Body of pancreas (tissue), 4 donors: ENCODE measurements at regions not wholly inside any gene's neighbourhood (a gene's known extent, or its start where the extent isn't known, plus 50 kb on each side); places are given as distances from the start of the nearest gene placed in this dataset.

Experiments used
- ATAC-seq: fragments of 150-250 bp; one replicate; pipeline ENCODE4 v1.9.1; 2016
- DNase-seq, 4 donors: peaks; one replicate each; pipeline ENCODE4 v3.0.0-alpha.2; 2019
- H3K27ac ChIP-seq, 4 donors: fragments of 200-600 bp; sonication (generic); 1 replicate in 3 of 4; 2 replicates in 1 of 4; pipeline versions ENCODE4 v1.5.1 to v1.6.1; 2016 to 2019; ENCODE audit warnings: mild to moderate bottlenecking in 1 of 4, mixed read lengths in 1 of 4, moderate library complexity in 1 of 4
- H3K27me3 ChIP-seq, 2 donors: fragments of 200-600 bp; sonication (generic); one replicate each; pipeline ENCODE4 v1.6.0; 2016; ENCODE audit warnings: mild to moderate bottlenecking in 1 of 2
- H3K36me3 ChIP-seq, 2 donors: fragments of 200-600 bp; sonication (generic); replicated peaks in 1 of 2; 2 replicates each; pipeline ENCODE4 v1.5.1; 2016; ENCODE audit warnings: low read depth in 2 of 2; ENCODE audit not compliant: insufficient read depth in 1 of 2
- H3K4me1 ChIP-seq: fragments of 200-600 bp; sonication (generic); one replicate; pipeline ENCODE4 v1.6.0; 2016
- H3K4me3 ChIP-seq, 2 donors: fragments of 200-600 bp; sonication (generic); 1 replicate in 1 of 2; 2 replicates in 1 of 2; pipeline ENCODE4 v1.5.1; 2016 to 2019
- H3K9me3 ChIP-seq, 3 donors: fragments of 200-600 bp; sonication (generic); 1 replicate in 2 of 3; 2 replicates in 1 of 3; pipeline ENCODE4 v1.5.1; 2016
- POLR2A ChIP-seq, 3 donors: fragments of 450-650 bp; IDR thresholded peaks; one replicate each; pipeline ENCODE4 v1.6.1; 2016; ENCODE audit warnings: antibody characterized with exemption in 3 of 3, mild to moderate bottlenecking in 2 of 3
- WGBS, 2 donors: methylation state at CpG; one replicate each; pipeline ENCODE4 v1.1.5; 2017; 5-methylcytosine and 5-hydroxymethylcytosine counted together
- intact Hi-C: fragments of 100-400 bp; cut with DNase I; formaldehyde crosslinking; loops from one replicate; pipeline ENCODE4 v1.15.1; 2023
- TF ChIP-seq, protein P1 (sequence below), 7 experiments: fragments of 450-650 bp in 4 of 7; fragments of 200-600 bp in 3 of 7; sonication (generic) in 3 of 7; IDR thresholded peaks; one replicate each; pipeline ENCODE4 v1.5.1; 2016 to 2019; ENCODE audit warnings: antibody characterized with exemption in 7 of 7

DNA sequence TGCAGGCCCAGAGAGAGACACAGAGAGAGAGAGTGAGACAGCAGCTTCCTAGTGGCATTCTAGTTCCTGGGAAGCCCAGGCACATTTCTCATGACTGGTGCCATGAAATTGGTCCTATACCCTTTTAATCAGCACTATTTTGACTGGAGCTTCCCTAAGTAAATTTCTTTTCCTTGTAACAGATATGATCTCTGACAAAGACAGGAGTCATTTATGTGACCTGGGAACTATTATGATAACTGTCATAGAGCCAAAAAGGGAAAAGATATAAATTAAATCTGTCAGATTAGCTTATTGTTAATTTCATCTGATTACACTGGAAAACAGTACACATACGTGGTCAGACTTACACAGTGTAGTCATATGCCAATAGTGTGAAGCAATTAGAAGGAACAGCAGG lies 161.3 kb upstream of the HNRNPA3 start:
- no peak overlapping the region for H3K4me3 ChIP-seq
- intact Hi-C loops: no loop called here
- no peak overlapping the region for H3K27ac ChIP-seq
- no peak for DNase-seq
- no peaks in the 10 kb centered on the region for H3K27me3 ChIP-seq
- TF ChIP-seq, protein P1, sequence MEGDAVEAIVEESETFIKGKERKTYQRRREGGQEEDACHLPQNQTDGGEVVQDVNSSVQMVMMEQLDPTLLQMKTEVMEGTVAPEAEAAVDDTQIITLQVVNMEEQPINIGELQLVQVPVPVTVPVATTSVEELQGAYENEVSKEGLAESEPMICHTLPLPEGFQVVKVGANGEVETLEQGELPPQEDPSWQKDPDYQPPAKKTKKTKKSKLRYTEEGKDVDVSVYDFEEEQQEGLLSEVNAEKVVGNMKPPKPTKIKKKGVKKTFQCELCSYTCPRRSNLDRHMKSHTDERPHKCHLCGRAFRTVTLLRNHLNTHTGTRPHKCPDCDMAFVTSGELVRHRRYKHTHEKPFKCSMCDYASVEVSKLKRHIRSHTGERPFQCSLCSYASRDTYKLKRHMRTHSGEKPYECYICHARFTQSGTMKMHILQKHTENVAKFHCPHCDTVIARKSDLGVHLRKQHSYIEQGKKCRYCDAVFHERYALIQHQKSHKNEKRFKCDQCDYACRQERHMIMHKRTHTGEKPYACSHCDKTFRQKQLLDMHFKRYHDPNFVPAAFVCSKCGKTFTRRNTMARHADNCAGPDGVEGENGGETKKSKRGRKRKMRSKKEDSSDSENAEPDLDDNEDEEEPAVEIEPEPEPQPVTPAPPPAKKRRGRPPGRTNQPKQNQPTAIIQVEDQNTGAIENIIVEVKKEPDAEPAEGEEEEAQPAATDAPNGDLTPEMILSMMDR (IDR thresholded peaks at IDR 0.05): no peak
- TF ChIP-seq POLR2A (IDR thresholded peaks at IDR 0.05): no peak
- ATAC-seq: no peak
- H3K4me1 ChIP-seq: no peaks in the 10 kb centered on the region
- no peaks in the 10 kb centered on the region for H3K9me3 ChIP-seq
- 32 to 33% methylated on average over 1 of the region's 1 CpG for WGBS, 2 donors
- H3K36me3 ChIP-seq: no peaks in the 10 kb centered on the region

DNA sequence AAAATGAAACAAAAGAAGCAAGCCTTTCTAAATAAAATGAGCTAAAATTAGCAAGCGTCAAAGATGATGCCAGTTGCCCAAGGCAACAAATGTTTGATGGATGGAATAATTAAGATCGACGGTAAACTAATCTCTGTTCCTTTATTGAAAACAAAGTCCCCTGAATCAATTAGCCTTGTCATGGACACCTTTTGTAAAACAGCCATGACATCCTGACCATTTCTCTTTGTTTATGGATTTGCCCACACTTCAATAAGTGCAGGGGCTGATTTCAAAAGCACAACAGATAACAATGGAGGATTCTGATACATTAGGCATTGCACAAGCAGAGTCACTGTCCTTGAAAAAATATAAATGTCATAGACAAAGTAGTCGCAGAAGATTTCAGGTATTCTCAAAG lies 160.1 kb upstream of the HNRNPA3 start:
- ATAC-seq: no peak
- H3K27me3 ChIP-seq: no peaks in the 10 kb centered on the region
- no peaks in the 10 kb centered on the region for H3K36me3 ChIP-seq
- 53 to 54% methylated on average over 4 of the region's 4 CpGs for WGBS, 2 donors
- DNase-seq: no peak
- no peak overlapping the region for H3K4me3 ChIP-seq
- intact Hi-C loops: no loop called here
- no peak overlapping the region for H3K27ac ChIP-seq
- H3K9me3 ChIP-seq: no peaks in the 10 kb centered on the region
- H3K4me1 ChIP-seq: no peaks in the 10 kb centered on the region
- TF ChIP-seq, protein P1 (IDR thresholded peaks at IDR 0.05): no peak
- no peak for TF ChIP-seq POLR2A (IDR thresholded peaks at IDR 0.05)

DNA sequence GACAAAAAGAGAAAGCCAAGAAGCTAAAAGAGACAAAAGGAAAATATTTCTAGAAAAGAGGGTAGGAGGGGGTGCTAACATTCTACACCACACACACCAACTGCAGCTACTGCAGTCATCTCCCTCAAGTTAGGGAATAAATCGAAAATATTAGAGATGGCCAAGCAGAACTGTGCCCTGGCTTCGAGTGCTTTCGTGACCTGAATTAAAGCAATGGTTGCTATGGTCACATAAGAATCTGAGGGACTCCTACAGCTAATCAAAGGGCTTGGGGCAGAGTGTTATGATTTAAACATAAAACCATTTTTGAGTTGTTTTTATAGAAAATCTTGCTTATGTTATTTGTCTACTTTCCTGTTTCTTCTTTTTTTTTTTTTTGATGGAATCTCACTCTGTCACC lies 159.6 kb upstream of the HNRNPA3 start:
- 41 to 51% methylated on average over 3 of the region's 3 CpGs for WGBS, 2 donors
- Histone ChIP-seq H3K4me3 (no peak overlapping the region), H3K4me1 (no peaks in the 10 kb centered on the region), H3K27ac (no peak overlapping the region), H3K36me3 (no peaks in the 10 kb centered on the region), H3K9me3 (no peaks in the 10 kb centered on the region), H3K27me3 (no peaks in the 10 kb centered on the region)
- ATAC-seq: no peak
- TF ChIP-seq POLR2A (IDR thresholded peaks at IDR 0.05): no peak
- TF ChIP-seq, protein P1 (IDR thresholded peaks at IDR 0.05): no peak
- intact Hi-C loops: no loop called here
- no peak for DNase-seq

DNA sequence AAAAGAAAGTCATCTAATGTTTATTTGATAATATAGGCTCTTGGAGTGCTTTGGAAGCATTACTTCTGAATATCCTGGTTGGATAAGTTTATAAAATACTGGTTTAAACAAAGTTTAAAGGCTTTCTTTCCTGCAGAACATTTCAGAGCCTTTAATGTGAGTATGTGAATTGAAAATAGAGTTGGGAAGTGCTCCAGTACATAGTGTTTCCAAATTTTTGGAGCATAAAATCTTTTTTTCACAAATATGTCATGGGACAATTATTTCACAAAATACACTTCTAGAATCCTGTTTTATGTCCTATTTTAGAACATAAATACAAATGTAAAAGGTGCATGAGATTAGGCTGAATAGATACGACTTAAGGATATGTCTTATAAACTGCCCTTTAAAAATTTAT lies 158.9 kb upstream of the HNRNPA3 start:
- DNase-seq: no peak
- no peaks in the 10 kb centered on the region for H3K27me3 ChIP-seq
- H3K4me1 ChIP-seq: no peaks in the 10 kb centered on the region
- 26 to 29% methylated on average over 1 of the region's 1 CpG for WGBS, 2 donors
- H3K9me3 ChIP-seq: no peaks in the 10 kb centered on the region
- no peak for ATAC-seq
- H3K36me3 ChIP-seq: no peaks in the 10 kb centered on the region
- no peak for TF ChIP-seq POLR2A (IDR thresholded peaks at IDR 0.05)
- TF ChIP-seq, protein P1 (IDR thresholded peaks at IDR 0.05): no peak
- intact Hi-C loops: no loop called here
- H3K27ac ChIP-seq: no peak overlapping the region
- no peak overlapping the region for H3K4me3 ChIP-seq

DNA sequence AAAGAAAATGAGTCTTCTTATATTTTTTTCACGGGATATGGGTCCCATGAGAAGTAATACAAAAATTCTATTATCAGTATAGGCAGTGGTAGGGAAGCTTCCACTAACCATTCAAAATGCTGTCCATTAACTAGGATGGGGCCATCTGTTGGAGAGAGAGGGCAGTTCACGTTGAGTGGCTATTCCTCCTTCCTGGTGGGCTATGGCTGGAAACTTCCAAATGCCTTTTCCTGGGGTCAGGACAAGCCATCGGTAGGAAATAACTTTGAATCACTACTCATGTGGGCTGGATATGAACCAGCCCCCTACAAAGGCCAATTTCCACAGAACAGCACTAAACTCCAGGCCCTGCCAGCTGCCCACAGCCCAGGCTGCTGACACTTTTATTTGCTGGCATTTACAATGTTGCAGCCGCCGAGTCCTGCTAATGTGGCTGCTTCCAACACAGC lies 156.1 kb upstream of the HNRNPA3 start:
- ATAC-seq: no peak
- Histone ChIP-seq H3K4me3 (no peak overlapping the region), H3K9me3 (no peaks in the 10 kb centered on the region), H3K4me1 (no peaks in the 10 kb centered on the region), H3K36me3 (no peaks in the 10 kb centered on the region), H3K27ac (no peak overlapping the region), H3K27me3 (no peaks in the 10 kb centered on the region)
- WGBS, 2 donors: 70 to 72% methylated on average over 5 of the region's 5 CpGs
- TF ChIP-seq, protein P1 (IDR thresholded peaks at IDR 0.05): no peak
- TF ChIP-seq POLR2A (IDR thresholded peaks at IDR 0.05): no peak
- no peak for DNase-seq
- intact Hi-C loops: no loop called here
